GM12865 (cell line): ENCODE measurements at regions not wholly inside any gene's neighbourhood (a gene's known extent, or its start where the extent isn't known, plus 50 kb on each side); places are given as distances from the start of the nearest gene placed in this dataset.
A peak's percentile ranks its signal among the peaks of the same experiment; 100 is the strongest.

ENCODE experiments used
- DNase-seq: peaks from one replicate; pipeline ENCODE4 v3.0.0; 2010; ENCODE audit warnings: low read depth
- H3K4me3 ChIP-seq: 2 replicates; pipeline ENCODE4 v1.5.1; 2011; ENCODE audit warnings: mild to moderate bottlenecking, low read depth, low read length, control low read depth
- CTCF ChIP-seq: IDR thresholded peaks from 2 replicates; pipeline ENCODE4 v1.5.1; 2011; ENCODE audit warnings: low read length, control low read depth, low read depth, inconsistent platforms; ENCODE audit not compliant: insufficient read depth; ENCODE audit errors: missing control alignments

DNA sequence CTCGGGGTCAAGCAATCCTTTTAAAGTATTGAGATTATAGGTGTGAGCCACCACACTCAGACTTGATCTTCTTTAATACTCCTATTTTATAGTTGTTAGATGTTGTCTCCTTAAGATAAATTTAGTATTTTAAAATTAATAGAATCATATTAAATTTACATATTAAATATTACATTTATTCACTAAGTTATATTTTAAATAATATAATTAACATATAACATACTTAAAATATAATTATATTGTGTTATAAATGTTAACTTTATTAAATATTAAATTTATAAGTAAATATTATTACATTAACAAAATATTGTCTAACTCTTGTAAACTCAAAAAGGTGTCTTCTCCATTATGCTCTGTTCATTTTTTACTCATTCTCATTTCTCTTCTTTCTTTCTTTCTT is 675.9 kb upstream of the ADGRL4 start:
- no peak for TF ChIP-seq CTCF
- DNase-seq = no peak

GRCh38 chr1:79681382-79681781 is 674.9 kb upstream of the ADGRL4 start:
- no peak for TF ChIP-seq CTCF
- no peak overlapping the region for H3K4me3 ChIP-seq
- no peak for DNase-seq

More for the DNA sequence above, 675.9 kb upstream of the ADGRL4 start:
- no peak overlapping the region for H3K4me3 ChIP-seq

DNA sequence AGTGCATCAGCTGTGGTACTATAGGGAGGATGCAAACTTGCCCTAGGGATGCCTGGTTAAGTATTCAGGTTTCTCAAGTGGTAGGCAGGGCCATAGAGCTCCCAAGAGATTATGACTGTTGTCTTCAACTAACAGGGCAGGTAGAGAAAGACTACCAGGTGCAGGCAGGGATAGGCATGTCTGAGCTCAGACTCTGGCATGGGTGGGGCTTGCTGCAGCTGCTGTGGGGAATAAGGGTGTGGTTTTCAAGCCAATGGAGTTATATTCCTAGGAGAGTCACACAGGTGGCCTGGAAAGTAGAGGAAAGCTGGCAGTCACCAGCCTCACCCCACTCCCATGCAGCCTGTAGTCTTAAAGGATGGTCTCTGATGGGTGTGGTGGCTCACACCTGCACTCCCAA is 673.4 kb upstream of the ADGRL4 start:
- DNase-seq = no peak
- no peak for TF ChIP-seq CTCF
- H3K4me3 ChIP-seq = no peak overlapping the region

DNA sequence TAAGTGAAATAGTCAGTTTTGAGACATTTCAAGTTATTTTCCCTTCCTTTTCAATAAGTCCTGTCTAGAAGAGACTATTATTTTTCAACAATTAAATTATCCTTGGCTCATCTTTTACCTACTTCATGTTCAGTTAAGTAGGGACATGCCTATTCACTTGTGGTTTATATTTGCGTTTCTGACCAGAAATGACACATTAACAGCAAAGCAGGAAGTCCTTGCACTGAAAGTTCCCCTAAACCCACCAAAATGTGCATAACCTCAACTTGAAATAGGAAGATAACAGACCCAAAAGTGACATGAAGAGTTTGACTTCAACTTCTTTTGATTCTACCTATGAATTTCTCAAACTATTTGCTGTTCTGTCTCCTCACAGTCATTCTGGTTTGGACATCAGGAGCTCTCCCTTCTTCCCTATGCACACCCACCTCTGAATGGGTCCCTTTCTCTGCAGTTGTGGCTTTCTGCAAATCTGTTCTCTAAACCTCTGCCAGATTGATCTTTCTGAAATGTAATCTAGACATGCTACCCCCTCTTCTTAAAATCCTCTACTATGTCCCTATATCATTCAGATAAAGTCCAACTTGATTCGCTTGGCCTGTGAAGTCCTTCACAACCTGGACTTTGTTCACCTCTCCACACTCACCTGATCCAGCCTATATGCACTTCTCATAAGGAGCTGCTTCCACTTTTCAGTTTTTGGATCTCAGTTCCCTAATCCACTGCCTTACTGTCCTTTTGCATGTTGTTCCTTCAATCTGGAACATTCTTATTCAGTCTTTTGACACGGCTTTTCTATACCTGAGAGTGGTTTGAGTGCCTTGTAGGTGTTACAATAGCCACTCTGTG is 661.5 kb upstream of the ADGRL4 start:
- peak; percentile 9 for DNase-seq
- no peak for TF ChIP-seq CTCF
- H3K4me3 ChIP-seq = no peak overlapping the region

DNA sequence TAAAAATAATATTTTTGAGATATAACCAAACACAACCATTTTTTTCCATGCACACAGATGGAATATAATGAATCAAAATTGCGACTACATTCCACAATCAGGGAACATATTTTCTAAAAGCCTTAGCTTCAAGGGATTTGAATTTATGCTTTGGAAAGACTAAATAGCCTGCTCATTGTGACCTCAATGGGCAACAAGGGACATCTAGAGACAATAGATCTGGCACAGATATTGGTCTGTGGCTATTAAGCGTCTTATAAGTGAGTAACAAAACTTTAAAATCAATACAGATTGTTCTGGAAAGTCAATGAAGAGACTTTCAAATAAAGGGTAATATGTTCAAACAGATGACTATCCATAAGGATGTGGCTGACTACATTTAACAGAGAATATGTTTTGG is 660.6 kb upstream of the ADGRL4 start:
- no peak for TF ChIP-seq CTCF
- DNase-seq = no peak
- H3K4me3 ChIP-seq = no peak overlapping the region

DNA sequence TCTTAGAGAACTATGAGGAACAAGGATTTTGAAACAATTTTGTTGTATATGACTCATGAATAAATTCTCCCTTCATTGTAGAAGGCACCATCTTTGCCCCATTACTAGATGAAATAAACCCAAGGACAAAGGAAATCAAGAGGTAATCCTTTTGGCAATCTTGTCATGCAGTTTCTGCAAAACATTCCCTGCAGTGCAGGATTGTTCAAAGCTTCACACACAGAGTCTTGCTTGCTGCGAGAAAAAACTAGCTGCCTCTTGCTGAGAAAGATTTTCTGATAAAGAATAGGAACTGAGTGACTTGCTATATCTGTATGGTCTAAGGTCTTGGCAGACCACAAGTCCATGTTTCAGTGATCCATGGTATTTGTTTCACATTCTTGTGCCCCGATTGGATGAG is 657.4 kb upstream of the ADGRL4 start:
- DNase-seq = no peak
- no peak for TF ChIP-seq CTCF
- no peak overlapping the region for H3K4me3 ChIP-seq

DNA sequence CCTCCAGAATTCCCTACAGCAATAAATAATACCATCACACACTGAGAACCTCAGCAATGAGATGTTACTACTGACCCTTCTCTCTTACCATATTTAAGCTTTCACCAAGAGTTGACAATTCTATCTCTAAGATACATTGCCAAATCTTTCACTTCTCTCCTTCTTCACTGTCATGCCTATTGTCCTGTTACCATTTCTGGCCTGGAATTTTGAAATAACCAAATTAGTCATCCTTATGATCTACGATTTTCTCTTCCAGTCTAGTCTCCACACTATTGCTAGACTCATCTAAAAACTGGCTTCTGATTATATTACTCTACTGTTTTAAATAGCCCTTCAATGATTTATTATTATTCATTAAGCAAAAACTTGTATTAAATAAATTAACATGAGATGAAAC is 656.1 kb upstream of the ADGRL4 start:
- no peak for TF ChIP-seq CTCF
- no peak overlapping the region for H3K4me3 ChIP-seq
- DNase-seq = no peak
